SK-N-MC (cell line): ENCODE measurements at regions not wholly inside any gene's neighbourhood (a gene's known extent, or its start where the extent isn't known, plus 50 kb on each side); places are given as distances from the start of the nearest gene placed in this dataset.

ENCODE experiments used
- EZH2 ChIP-seq: fragments of 200-600 bp; sonication (generic); IDR thresholded peaks from one replicate; pipeline ENCODE4 v1.6.1; 2017; ENCODE audit warnings: antibody characterized with exemption
- POLR2AphosphoS5 ChIP-seq: IDR thresholded peaks from 2 replicates; pipeline ENCODE4 v1.6.1; 2012; ENCODE audit warnings: mild to moderate bottlenecking, low read depth, low read length, borderline replicate concordance

- TF ChIP-seq POLR2AphosphoS5 (no peak), EZH2 (no peak)
Observed at GRCh38 chr14:35987731-35988130, 161.6 kb downstream of the BRMS1L start.
